GF-D8 (cell line): ENCODE measurements at regions not wholly inside any gene's neighbourhood (a gene's known extent, or its start where the extent isn't known, plus 50 kb on each side); places are given as distances from the start of the nearest gene placed in this dataset.
A peak's percentile ranks its signal among the peaks of the same experiment; 100 is the strongest.
"Not testable (repeated sequence)": the region's sequence is repeated elsewhere in the genome, so short reads cannot be mapped to it uniquely, and the experiment has no call there.

ENCODE experiments used
- DNase-seq: peaks from one replicate; lab custom pipeline; 2025; lab: John Stamatoyannopoulos, UW

- no peak for DNase-seq
Observed at GRCh38 chr20:51958099-51959065, 156.1 kb upstream of the SALL4 start.

GRCh38 chr20:51955756-51956155 is 153.4 kb upstream of the SALL4 start:
- no peak for DNase-seq

- no peak for DNase-seq
Observed at GRCh38 chr20:51953731-51954340, 151.5 kb upstream of the SALL4 start.

DNA sequence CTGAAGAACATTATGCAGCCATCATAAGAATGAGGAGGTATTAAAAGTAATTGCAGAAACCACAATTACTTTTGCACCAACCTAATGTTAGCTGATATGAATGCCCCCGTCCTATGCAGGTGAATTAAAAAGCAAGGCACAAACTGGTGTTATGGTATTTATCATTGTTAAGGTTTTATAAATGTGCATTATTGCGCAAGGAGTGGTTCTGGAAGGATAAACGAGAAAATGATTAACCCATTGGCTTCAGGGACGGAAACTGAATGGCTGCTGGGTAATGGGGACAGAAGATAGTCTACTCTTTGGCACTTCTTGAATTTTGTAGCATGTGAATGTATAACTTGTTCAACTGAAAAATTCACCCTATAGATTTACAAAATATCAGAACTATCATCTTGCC is 148.6 kb upstream of the SALL4 start:
- DNase-seq = no peak

- no peak for DNase-seq
Observed at GRCh38 chr20:51946586-51946985, 144.3 kb upstream of the SALL4 start.

DNA sequence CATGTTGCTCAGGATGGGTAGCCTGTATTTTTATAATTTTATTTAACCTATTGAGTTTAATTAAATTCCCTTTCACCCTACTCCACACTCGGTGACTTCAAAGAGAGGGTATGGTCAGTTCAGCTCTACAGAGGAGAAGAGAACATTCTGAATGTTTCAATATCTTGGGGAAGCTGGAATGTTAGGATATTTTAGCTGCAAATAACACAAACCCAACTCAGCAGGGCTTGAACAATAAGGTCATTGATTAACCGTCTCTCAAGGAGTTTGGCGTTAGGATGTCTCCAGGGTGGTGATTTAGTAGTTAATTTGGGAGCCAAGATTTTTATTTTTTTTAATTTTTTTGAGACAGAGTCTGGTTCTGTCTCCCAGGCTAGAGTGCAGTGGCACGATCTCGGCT is 143.6 kb upstream of the SALL4 start:
- no peak for DNase-seq

DNA sequence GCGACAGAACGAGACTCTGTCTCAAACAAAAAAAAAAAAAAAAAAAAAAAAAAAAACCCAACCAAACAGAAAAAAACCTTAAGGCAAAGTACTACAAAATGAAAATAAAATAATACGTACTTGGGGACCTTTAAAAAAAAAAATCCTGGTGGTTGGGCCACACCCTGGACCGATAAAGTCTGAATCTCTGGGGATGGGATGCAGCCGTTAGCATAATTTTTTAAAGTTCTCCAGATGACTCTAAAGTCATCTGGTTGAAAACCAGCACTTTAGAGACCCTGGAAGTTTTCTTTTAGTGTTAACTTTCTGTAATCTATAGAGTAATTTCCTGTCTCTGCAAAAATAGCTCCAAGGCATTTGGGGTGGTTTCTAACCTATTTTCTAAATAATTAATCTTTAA is 142.9 kb upstream of the SALL4 start:
- DNase-seq = no peak

DNA sequence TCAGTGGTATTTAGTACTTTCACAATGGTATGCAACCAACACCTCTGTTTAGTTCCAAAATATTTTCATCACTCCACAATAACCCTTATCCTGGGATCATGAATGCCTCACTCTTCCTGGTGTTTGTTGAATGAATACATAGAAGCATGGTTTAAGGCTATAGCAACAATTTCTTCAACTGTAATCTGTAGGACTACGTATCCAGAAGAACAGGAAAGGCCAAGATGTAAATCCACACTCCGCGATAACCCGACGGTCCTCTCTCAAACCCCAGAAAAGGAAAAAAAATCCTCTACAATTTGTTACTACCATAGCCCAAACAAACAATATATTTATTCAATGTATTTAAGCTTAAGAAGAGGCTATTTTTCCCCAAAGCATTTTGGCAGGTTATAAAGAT is 141.4 kb upstream of the SALL4 start:
- no peak for DNase-seq

DNA sequence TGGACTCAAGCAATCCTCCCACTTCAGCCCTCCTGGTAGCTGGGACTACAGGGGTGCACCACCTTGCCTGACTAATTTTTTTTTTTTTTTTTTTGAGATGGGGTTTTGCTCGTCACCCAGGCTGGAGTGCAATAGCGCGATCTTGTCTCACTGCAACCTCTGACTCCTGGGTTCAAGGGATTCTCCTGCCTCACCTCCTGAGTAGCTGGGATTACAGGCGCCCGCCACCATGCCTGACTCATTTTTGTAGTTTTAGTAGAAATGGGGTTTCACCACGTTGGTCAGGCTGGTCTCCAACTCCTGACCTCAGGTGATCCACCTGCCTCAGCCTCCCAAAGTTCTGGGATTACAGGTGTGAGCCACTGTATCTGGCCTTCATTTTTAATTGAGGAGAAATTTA is 141.0 kb upstream of the SALL4 start:
- not testable (repeated sequence) for DNase-seq

GRCh38 chr20:51941503-51941902 is 139.2 kb upstream of the SALL4 start:
- DNase-seq = no peak

- no peak for DNase-seq
Observed at GRCh38 chr20:51939259-51939585, 136.9 kb upstream of the SALL4 start.

DNA sequence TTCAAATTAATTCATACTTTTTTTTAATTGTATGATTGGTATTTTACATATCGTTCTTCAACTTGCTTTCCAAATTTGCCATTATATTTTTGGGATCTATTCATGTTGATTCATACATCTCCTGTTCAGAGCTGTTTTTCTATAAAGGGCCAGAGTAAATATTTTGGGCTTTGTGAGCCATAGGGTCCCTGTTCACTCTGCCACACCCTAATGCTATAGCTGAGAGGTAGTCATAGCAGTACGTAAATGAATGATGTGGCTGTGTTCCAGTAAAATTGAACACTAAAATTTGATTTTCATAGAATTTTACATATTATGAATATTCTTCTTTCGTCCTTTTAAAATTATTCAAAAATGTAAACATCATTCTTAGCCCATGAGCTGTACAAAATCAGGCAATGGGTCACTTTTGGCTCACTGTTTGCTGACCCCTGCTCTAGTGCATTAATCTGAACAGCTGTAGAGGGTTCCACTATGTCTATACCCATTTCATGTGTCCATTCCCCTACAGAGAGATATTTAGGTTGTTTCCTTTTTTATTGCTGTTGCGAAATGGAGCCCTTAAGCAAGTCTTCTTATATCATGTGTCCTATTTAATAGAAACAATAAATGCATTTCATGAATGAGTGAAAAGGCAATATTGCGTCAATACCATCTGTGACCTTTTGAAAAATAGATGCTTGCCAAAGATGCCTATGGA is 136.4 kb upstream of the SALL4 start:
- DNase-seq = no peak

DNA sequence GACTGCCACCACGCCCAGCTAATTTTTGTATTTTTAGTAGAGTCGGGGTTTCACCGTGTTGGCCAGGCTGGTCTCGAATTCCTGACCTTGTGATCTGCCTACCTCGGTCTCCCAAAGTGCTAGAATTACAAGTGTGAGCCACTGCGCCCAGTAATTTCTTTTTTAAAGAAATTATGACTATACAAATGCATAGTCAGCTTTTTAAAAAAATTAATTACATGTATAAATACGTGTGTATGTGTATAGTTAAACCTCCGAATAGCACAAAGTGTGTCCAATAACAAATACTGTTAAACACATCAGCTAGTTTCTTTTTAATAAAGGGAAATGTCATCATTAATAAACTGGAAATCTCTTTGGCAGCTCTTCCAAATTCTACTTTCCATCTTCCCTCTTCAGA is 135.5 kb upstream of the SALL4 start:
- DNase-seq = no peak

DNA sequence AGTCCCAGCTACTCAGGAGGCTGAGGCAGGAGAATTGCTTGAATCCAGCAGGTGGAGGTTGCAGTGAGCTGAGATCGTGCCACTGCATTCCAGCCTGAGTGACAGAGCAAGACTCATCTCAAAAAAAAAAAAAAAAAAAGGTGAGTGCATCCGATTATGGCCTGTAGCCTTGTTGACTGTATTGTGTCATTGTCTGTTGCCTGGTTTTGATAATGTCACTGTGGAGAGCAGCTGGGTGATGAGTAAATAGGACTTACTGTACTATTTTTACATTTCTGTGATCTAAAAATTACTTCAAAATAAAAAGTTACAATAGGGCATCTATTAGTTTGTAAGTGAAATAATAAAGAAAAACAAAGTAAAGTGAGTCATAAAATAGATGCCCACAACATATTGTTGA is 134.1 kb upstream of the SALL4 start:
- DNase-seq = no peak

DNA sequence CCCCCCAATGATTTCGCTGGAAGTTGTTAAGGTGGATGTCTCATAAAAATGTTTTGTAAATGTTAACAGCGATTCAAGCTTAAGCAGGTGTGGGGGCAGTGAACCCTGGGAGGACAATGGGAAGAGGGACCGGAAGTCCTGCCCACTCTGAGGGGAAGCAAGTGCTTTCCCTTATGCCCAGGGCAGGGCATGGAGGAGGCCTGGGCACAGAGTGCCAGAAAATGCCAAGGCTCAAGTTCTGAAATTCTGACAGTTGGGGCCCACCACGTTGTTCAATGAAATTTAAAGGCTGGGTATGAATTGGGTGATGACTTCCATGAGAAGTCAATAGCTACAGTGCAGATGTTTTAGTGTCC is 132.7 kb upstream of the SALL4 start:
- no peak for DNase-seq

DNA sequence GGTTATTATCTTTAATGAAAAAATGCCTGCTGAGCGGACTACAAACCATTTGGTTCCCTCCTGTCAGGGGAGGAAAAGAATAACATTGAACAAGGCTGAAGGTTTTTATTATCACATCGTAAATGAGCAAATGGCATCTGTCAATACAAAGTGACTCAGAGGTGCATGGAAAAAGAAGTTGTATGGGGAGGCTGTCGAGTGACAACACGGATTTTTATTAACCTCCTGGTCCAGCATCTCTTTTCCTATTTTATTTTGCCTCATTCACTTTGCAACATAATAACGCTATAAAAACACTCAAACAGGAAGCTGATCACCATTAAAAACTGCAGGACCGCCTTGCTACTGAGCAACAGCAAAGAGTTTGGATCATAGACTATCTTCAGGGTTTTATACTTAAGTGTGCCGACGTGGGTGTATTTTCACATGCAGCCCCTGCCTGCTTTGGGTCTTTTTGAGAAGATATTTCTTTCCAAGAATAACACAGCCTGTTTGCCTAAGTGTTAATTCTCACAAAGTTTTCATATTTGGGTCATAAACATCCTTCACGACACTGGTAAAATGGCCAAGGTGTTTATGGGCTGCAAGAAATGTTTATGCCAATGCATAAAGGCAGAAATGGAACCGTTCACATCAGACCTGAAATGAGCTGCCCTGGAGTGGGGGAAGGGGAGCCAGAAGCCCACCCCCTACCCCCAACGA is 132.1 kb upstream of the SALL4 start:
- no peak for DNase-seq

DNA sequence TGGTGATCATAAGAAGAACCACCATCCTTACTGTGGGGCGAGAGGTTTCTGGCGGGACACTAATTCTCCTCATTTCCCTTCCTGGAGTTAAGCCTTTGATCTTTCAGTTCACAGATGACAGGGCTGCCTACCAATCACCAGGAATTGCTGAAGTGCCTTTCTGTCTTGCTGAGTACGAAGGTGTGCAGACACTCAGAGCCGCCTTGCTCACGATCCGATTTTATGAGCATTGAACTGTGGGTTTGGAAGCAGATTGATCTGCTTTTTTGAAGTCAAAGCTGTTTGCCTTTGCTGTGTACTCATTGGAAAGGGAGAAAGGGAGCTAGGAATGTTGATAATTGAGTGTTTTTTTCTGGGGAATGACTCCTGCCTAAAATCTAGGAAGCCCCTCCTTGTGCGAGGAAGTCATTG is 129.1 kb upstream of the SALL4 start:
- no peak for DNase-seq

DNA sequence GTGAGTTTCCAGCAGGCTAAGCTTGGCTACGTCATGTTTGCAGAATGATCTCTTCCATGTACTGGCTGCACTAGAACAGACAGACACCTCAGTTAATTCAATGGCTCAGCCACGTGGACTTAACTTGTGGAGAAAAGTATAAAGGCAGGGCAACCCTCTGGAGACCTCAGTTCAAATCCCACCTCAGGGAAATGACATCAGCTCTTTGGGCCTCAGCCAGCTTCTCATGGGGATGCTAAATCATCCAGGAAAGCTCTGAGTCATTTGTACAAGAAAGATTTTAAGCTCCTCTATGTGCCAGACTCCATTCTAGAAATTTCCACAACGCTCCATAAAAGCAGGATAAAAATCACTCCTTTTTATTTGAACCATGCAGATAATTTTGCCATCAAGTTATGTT is 128.5 kb upstream of the SALL4 start:
- no peak for DNase-seq

DNA sequence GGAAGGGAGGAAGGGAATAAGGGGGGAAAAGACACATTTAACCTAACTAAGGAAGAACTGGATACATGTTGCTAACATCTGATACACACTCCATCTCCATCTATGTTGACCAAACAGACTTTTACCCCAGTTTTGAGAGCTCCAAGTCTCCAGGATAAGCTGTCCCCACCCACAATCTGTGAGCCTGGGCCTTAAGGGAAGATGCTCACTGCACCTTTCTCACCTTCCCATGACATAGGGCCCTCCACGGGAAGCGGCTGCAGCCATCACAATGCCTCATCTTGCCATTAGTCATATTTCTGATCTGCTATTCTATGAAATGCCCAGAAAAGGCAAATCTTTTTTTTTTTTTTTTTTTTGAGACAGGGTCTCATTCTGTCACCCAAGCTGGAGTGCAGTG is 126.6 kb upstream of the SALL4 start:
- no peak for DNase-seq

DNA sequence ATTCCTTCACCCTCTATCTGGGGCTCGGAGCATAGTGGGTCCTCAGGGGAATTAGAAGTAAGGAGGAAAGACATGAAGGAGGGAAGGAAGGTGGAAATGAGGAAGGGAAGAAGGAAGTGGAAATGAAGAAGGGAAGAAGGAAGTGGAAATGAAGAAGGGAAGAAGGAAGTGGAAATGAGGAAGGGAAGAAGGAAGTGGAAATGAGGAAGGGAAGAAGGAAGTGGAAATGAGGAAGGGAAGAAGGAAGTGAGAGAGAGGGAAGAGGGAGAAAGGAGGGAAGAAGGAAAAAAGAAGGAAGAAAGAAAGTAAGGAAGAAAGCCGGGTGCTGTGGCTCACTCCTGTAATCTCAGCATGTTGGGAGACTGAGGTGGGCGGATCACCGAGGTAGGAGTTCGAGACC is 125.6 kb upstream of the SALL4 start:
- not testable (repeated sequence) for DNase-seq

- DNase-seq = peak; percentile 13
Observed at GRCh38 chr20:51926670-51927305, 124.5 kb upstream of the SALL4 start.

GRCh38 chr20:51924509-51924908 is 122.2 kb upstream of the SALL4 start:
- no peak for DNase-seq
